Progenitor cell of endocrine pancreas (in vitro differentiated cells): ENCODE measurements at regions not wholly inside any gene's neighbourhood (a gene's known extent, or its start where the extent isn't known, plus 50 kb on each side); places are given as distances from the start of the nearest gene placed in this dataset.

ENCODE experiments used
- DNase-seq: peaks from one replicate; pipeline ENCODE4 v3.0.0; 2021; ENCODE audit warnings: low spot score; ENCODE audit not compliant: unreplicated experiment
- H3K27ac Mint-ChIP-seq: 2 replicates; pipeline ENCODE4 v1.8.0; 2021; ENCODE audit warnings: mild to moderate bottlenecking, moderate library complexity, mixed read lengths
- H3K27me3 Mint-ChIP-seq: 2 replicates; pipeline ENCODE4 v1.8.0; 2021; ENCODE audit warnings: mixed read lengths
- H3K36me3 Mint-ChIP-seq: 2 replicates; pipeline ENCODE4 v1.8.0; 2022; ENCODE audit warnings: mixed read lengths; ENCODE audit not compliant: insufficient read depth
- H3K4me1 Mint-ChIP-seq: 2 replicates; pipeline ENCODE4 v1.8.0; 2021; ENCODE audit warnings: low read depth, mixed read lengths
- H3K4me3 Mint-ChIP-seq: 2 replicates; pipeline ENCODE4 v1.8.0; 2021; ENCODE audit warnings: low read depth, mild to moderate bottlenecking, moderate library complexity, mixed read lengths
- H3K9me3 Mint-ChIP-seq: 2 replicates; pipeline ENCODE4 v1.8.0; 2021; ENCODE audit warnings: low read depth, mixed read lengths
- TF ChIP-seq, protein P1 (sequence below): fragments of 200-600 bp; sonication (generic); IDR thresholded peaks from one replicate; pipeline ENCODE4 v1.5.0; 2021; ENCODE audit warnings: antibody characterized with exemption, mild to moderate bottlenecking; ENCODE audit not compliant: unreplicated experiment

DNA sequence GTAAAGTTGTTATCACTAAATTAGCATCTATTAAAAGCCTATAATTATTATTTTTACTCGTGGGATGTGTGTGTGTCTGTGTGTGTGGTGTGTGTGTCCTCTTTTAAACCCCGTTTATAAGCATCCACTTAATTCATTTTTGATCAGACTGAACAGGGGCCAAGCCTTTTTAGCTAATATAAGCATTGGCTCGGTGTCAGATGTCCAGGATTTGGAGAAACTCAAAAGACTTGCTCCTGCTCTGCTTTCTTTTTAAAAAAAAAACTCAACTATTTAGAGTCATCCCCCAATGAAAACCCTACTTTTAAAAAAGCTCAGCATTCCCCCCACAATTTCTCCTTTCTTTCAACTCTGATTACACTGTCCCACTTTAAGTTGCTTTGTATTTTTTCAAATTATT lies 459.3 kb upstream of the MAF start:
- no peak overlapping the region for H3K4me3 Mint-ChIP-seq
- H3K27ac Mint-ChIP-seq: no peak overlapping the region
- H3K36me3 Mint-ChIP-seq: no peaks in the 10 kb centered on the region
- H3K27me3 Mint-ChIP-seq: peaks cover 31% of the 10 kb centered on the region
- TF ChIP-seq, protein P1, sequence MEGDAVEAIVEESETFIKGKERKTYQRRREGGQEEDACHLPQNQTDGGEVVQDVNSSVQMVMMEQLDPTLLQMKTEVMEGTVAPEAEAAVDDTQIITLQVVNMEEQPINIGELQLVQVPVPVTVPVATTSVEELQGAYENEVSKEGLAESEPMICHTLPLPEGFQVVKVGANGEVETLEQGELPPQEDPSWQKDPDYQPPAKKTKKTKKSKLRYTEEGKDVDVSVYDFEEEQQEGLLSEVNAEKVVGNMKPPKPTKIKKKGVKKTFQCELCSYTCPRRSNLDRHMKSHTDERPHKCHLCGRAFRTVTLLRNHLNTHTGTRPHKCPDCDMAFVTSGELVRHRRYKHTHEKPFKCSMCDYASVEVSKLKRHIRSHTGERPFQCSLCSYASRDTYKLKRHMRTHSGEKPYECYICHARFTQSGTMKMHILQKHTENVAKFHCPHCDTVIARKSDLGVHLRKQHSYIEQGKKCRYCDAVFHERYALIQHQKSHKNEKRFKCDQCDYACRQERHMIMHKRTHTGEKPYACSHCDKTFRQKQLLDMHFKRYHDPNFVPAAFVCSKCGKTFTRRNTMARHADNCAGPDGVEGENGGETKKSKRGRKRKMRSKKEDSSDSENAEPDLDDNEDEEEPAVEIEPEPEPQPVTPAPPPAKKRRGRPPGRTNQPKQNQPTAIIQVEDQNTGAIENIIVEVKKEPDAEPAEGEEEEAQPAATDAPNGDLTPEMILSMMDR: no peak
- no peak for DNase-seq
- H3K4me1 Mint-ChIP-seq: peaks cover 1% of the 10 kb centered on the region
- H3K9me3 Mint-ChIP-seq: peaks cover 3% of the 10 kb centered on the region

- peaks cover 3% of the 10 kb centered on the region for H3K9me3 Mint-ChIP-seq
- H3K27me3 Mint-ChIP-seq: peaks cover 28% of the 10 kb centered on the region
- peaks cover 1% of the 10 kb centered on the region for H3K4me1 Mint-ChIP-seq
- H3K36me3 Mint-ChIP-seq: no peaks in the 10 kb centered on the region
- no peak overlapping the region for H3K4me3 Mint-ChIP-seq
- TF ChIP-seq, protein P1: no peak
- no peak overlapping the region for H3K27ac Mint-ChIP-seq
- no peak for DNase-seq
Observed at GRCh38 chr16:80058214-80058613, 457.7 kb upstream of the MAF start.

DNA sequence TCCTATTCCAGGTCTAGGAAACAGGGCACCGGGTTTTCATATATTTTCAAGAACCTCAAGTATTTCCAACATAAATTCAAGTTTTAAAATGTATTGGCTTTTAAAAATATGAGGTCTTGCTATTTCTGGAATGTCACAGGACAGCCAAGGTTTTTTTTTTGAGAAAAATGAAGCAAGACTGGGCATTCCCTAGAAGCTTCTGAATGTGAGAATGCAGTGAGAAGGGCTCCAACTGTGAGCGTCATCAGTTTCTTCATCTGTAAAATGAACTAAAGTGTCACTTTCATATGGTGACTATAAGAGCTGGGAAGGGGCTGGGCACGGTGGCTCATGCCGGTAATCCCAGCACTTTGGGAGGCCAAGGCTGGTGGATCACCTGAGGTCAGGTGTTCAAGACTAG lies 455.8 kb upstream of the MAF start:
- no peaks in the 10 kb centered on the region for H3K4me1 Mint-ChIP-seq
- H3K4me3 Mint-ChIP-seq: no peak overlapping the region
- H3K27ac Mint-ChIP-seq: no peak overlapping the region
- no peaks in the 10 kb centered on the region for H3K36me3 Mint-ChIP-seq
- no peak for DNase-seq
- H3K9me3 Mint-ChIP-seq: peaks cover 3% of the 10 kb centered on the region
- TF ChIP-seq, protein P1: no peak
- H3K27me3 Mint-ChIP-seq: peaks cover 25% of the 10 kb centered on the region

GRCh38 chr16:80055831-80056230 lies 455.3 kb upstream of the MAF start:
- H3K4me1 Mint-ChIP-seq: no peaks in the 10 kb centered on the region
- no peak overlapping the region for H3K4me3 Mint-ChIP-seq
- DNase-seq: no peak
- H3K9me3 Mint-ChIP-seq: peaks cover under 1% of the 10 kb centered on the region
- no peaks in the 10 kb centered on the region for H3K36me3 Mint-ChIP-seq
- TF ChIP-seq, protein P1: no peak
- H3K27ac Mint-ChIP-seq: no peak overlapping the region
- H3K27me3 Mint-ChIP-seq: peaks cover 22% of the 10 kb centered on the region

- no peak overlapping the region for H3K4me3 Mint-ChIP-seq
- H3K27me3 Mint-ChIP-seq: peaks cover 18% of the 10 kb centered on the region
- H3K4me1 Mint-ChIP-seq: no peaks in the 10 kb centered on the region
- H3K9me3 Mint-ChIP-seq: no peaks in the 10 kb centered on the region
- TF ChIP-seq, protein P1: no peak
- H3K27ac Mint-ChIP-seq: no peak overlapping the region
- H3K36me3 Mint-ChIP-seq: no peaks in the 10 kb centered on the region
- DNase-seq: no peak
Observed at GRCh38 chr16:80054647-80055046, 454.1 kb upstream of the MAF start.

DNA sequence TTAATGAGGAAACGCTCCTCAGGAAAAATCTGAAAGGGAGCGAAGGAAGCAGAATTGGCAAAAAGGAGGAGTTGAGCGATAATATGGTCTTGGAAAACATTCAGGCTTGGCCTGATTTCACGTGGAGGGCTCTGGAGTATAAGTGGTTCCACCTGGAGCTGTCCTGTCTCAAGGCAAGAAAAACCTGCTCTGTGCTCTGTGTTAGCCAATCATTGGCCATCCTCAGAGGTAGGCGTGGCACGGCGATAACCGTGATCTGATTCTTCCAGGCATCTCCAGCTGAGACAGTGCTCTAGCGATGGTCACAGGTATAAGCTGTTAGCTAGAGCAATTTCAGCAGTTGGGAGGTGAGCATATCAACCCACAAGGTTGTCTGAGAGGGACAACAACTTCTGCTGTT lies 450.5 kb upstream of the MAF start:
- DNase-seq: no peak
- no peaks in the 10 kb centered on the region for H3K9me3 Mint-ChIP-seq
- no peak overlapping the region for H3K27ac Mint-ChIP-seq
- no peak overlapping the region for H3K4me3 Mint-ChIP-seq
- peaks cover 7% of the 10 kb centered on the region for H3K27me3 Mint-ChIP-seq
- peaks cover 7% of the 10 kb centered on the region for H3K4me1 Mint-ChIP-seq
- no peaks in the 10 kb centered on the region for H3K36me3 Mint-ChIP-seq
- TF ChIP-seq, protein P1: no peak
